HG02759 (cell line): ENCODE measurements at regions not wholly inside any gene's neighbourhood (a gene's known extent, or its start where the extent isn't known, plus 50 kb on each side); places are given as distances from the start of the nearest gene placed in this dataset.

Experiments used
- ATAC-seq: cut with Tn5 transposase; IDR thresholded peaks from one replicate; pipeline ENCODE4 v1.9.1; 2021; ENCODE audit warnings: mild to moderate bottlenecking, moderate library complexity; ENCODE audit not compliant: unreplicated experiment

- no peak for ATAC-seq
These were observed 50.2 kb upstream of the PHLPP1 start for GRCh38 chr18:62665188-62665587.
